ENCODE measurements at regions not wholly inside any gene's neighbourhood (a gene's known extent, or its start where the extent isn't known, plus 50 kb on each side); places are given as distances from the start of the nearest gene placed in this dataset.

- TF ChIP-seq, protein P1, sequence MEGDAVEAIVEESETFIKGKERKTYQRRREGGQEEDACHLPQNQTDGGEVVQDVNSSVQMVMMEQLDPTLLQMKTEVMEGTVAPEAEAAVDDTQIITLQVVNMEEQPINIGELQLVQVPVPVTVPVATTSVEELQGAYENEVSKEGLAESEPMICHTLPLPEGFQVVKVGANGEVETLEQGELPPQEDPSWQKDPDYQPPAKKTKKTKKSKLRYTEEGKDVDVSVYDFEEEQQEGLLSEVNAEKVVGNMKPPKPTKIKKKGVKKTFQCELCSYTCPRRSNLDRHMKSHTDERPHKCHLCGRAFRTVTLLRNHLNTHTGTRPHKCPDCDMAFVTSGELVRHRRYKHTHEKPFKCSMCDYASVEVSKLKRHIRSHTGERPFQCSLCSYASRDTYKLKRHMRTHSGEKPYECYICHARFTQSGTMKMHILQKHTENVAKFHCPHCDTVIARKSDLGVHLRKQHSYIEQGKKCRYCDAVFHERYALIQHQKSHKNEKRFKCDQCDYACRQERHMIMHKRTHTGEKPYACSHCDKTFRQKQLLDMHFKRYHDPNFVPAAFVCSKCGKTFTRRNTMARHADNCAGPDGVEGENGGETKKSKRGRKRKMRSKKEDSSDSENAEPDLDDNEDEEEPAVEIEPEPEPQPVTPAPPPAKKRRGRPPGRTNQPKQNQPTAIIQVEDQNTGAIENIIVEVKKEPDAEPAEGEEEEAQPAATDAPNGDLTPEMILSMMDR (IDR thresholded peaks at IDR 0.05) = no peak
- Histone ChIP-seq H3K36me3 (ENCODE audit: insufficient read depth in 1 of 2, low read depth in 1 of 2) (no peaks in the 10 kb centered on the region), H3K27ac (no peak overlapping the region), H3K27me3 (ENCODE audit: insufficient read depth in 3 of 3, low read length in 2 of 3) (no peaks in the 10 kb centered on the region), H3K9me3 (no peaks in the 10 kb centered on the region), H3K4me3 (no peak overlapping the region), H3K4me1 (no peaks in the 10 kb centered on the region)
- DNase-seq (no peak), ATAC-seq (no peak)
- intact Hi-C loops (cut with DNase I) = no loop called here
- 52 to 64% (median 58%) methylated on average over 3 of the region's 3 CpGs for WGBS, 3 donors
Measured at GRCh38 chr11:23594755-23595154, 734.5 kb upstream of the CCDC179 start.

- no peak overlapping the region for H3K27ac ChIP-seq
- no peaks in the 10 kb centered on the region for H3K4me1 ChIP-seq
- WGBS, 3 donors = 46 to 48% (median 48%) methylated on average over 3 of the region's 3 CpGs
- intact Hi-C loops (cut with DNase I) = no loop called here
- no peaks in the 10 kb centered on the region for H3K36me3 ChIP-seq (ENCODE audit: insufficient read depth in 1 of 2, low read depth in 1 of 2)
- TF ChIP-seq, protein P1 (IDR thresholded peaks at IDR 0.05) = no peak
- no peak overlapping the region for H3K4me3 ChIP-seq
- no peaks in the 10 kb centered on the region for H3K27me3 ChIP-seq (ENCODE audit: insufficient read depth in 3 of 3, low read length in 2 of 3)
- DNase-seq (no peak), ATAC-seq (no peak)
- H3K9me3 ChIP-seq = no peaks in the 10 kb centered on the region
Measured at GRCh38 chr11:23604966-23605365, 744.7 kb upstream of the CCDC179 start.

DNA sequence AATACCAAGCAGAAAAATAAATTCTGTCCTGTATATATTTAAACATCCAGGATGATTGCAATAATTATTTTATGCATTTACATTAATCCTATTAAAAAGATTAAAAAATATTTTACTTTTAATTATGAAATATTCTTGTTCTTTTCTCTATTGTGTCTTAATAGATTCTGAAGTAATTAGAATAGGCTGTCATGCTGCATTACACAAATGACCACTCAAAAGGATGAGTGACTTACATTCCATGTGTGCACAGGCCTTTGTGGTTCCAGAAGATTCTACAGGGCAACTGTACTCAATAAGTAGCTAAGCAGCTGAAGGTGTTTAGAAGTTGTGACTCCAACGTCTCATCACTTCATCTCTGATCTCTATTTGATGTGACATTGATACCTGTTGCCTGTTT is 745.9 kb upstream of the CCDC179 start:
- no peaks in the 10 kb centered on the region for H3K4me1 ChIP-seq
- H3K36me3 ChIP-seq (ENCODE audit: insufficient read depth in 1 of 2, low read depth in 1 of 2) = no peaks in the 10 kb centered on the region
- no peak overlapping the region for H3K4me3 ChIP-seq
- H3K27ac ChIP-seq = no peak overlapping the region
- ATAC-seq = no peak
- no peak for DNase-seq
- no peaks in the 10 kb centered on the region for H3K27me3 ChIP-seq (ENCODE audit: insufficient read depth in 3 of 3, low read length in 2 of 3)
- 62 to 71% (median 67%) methylated on average over 1 of the region's 1 CpG for WGBS, 3 donors
- TF ChIP-seq, protein P1 (IDR thresholded peaks at IDR 0.05) = no peak
- intact Hi-C loops (cut with DNase I) = no loop called here
- no peaks in the 10 kb centered on the region for H3K9me3 ChIP-seq

DNA sequence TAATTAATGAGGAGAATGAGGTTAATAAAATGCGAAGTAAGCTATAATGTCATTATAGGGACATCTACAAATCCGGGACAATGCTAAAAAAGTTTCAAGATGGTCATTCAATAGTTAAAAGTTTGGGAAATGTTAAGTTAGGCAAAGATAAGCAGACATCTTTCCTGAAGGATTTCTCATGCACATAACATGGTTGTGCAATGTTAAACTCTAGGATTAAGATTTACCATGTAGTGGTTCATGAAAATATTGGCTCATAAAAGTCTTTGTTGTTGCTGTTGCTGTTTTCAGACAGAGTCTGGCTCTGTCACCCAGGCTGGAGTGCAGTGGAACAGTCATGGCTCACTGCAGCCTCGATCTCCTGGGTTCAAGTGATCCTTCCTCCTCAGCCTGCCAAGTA is 751.5 kb upstream of the CCDC179 start:
- H3K4me1 ChIP-seq = no peaks in the 10 kb centered on the region
- H3K36me3 ChIP-seq (ENCODE audit: insufficient read depth in 1 of 2, low read depth in 1 of 2) = no peaks in the 10 kb centered on the region
- H3K9me3 ChIP-seq = no peaks in the 10 kb centered on the region
- 71 to 82% (median 79%) methylated on average over 3 of the region's 3 CpGs for WGBS, 3 donors
- H3K4me3 ChIP-seq = no peak overlapping the region
- intact Hi-C loops (cut with DNase I) = no loop called here
- no peaks in the 10 kb centered on the region for H3K27me3 ChIP-seq (ENCODE audit: insufficient read depth in 3 of 3, low read length in 2 of 3)
- TF ChIP-seq, protein P1 (IDR thresholded peaks at IDR 0.05) = no peak
- H3K27ac ChIP-seq = no peak overlapping the region
- DNase-seq (no peak), ATAC-seq (no peak)

GRCh38 chr11:23620617-23621016 is 760.3 kb upstream of the CCDC179 start:
- DNase-seq (no peak), ATAC-seq (no peak)
- Histone ChIP-seq H3K27me3 (ENCODE audit: insufficient read depth in 3 of 3, low read length in 2 of 3) (no peaks in the 10 kb centered on the region), H3K36me3 (ENCODE audit: insufficient read depth in 1 of 2, low read depth in 1 of 2) (no peaks in the 10 kb centered on the region), H3K27ac (no peak overlapping the region), H3K4me3 (no peak overlapping the region), H3K4me1 (no peaks in the 10 kb centered on the region), H3K9me3 (no peaks in the 10 kb centered on the region)
- TF ChIP-seq, protein P1 (IDR thresholded peaks at IDR 0.05) = no peak
- intact Hi-C loops (cut with DNase I) = no loop called here
